ENCODE measurements at regions not wholly inside any gene's neighbourhood (a gene's known extent, or its start where the extent isn't known, plus 50 kb on each side); places are given as distances from the start of the nearest gene placed in this dataset.

DNA sequence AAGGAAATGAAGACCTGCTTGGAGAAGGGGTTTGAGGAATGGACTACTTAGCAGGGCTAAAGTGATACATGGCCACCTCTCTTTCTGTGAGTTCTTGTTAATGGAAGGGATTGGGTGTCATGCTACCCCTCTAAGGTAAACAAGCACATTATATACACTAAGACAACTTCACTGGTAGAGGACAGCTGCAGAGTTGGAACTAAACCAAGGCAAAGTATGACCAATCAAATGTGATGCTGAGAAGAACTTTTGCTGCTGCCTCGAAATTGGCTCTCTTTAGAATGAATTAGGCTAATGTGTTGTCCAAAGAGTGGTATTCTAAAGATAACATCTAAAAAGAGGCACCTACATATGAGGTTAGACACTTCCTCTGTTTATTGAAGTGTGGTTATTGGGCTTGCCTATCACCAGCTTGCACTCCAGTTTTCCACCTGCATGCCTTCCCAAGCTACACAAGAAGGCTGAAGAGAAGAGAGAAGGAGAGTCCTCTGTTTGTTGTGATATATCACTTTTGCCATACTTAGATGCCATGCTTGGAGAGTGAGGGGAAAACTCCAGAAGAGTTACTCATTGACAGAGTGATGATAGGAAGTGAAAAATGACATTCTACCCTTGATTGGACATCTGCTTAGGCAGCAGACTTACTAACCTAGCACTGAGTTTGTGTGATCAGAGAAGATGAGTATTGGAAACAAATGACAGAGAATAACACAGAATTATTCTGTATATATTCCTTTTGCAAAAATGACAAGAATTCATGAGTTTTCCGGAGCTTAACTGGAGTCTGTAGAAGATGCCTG, 536.1 kb downstream of the ZNF608 start:
- no peak overlapping the region for H3K27ac ChIP-seq (ENCODE audit: low read depth in 2 of 2, low read length in 2 of 2)
- no peaks in the 10 kb centered on the region for H3K36me3 ChIP-seq (ENCODE audit: control insufficient read depth in 2 of 2, insufficient read depth in 2 of 2, low read length in 2 of 2)
- H3K27me3 ChIP-seq (ENCODE audit: control insufficient read depth in 2 of 2, insufficient read depth in 2 of 2, low read length in 2 of 2): no peaks in the 10 kb centered on the region
- no peak overlapping the region for H3K4me3 ChIP-seq (ENCODE audit: low read length in 2 of 2)
- H3K9me3 ChIP-seq (ENCODE audit: control insufficient read depth in 2 of 2, low read length in 2 of 2): no peaks in the 10 kb centered on the region
- peaks cover 0 to 2% of the 10 kb centered on the region in 2 donors for H3K4me1 ChIP-seq (ENCODE audit: control insufficient read depth in 2 of 2, insufficient read depth in 2 of 2, low read length in 2 of 2)
- no peak overlapping the region for H3K9ac ChIP-seq (ENCODE audit: low read depth in 1 of 2, low read length in 2 of 2)

DNA sequence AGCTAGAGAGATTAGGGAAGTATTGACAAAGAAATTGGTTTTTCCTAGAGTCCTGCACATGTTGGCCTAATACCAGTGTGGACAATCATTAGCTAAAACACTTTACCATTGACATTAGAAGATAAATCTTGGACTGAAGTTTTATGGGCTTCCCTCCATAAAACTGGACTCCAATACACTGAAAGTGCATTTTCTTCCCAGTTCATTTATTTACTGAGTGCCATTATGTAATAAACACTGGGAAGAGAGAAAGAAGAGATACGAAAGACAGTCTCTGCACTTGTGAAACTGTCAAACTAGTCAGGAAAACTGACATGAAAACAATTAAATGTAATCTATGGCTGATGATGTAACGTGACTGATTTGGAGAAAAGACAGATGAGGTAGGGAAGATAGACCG, 539.3 kb downstream of the ZNF608 start:
- Histone ChIP-seq H3K27me3 (ENCODE audit: control insufficient read depth in 2 of 2, insufficient read depth in 2 of 2, low read length in 2 of 2) (no peaks in the 10 kb centered on the region), H3K27ac (ENCODE audit: low read depth in 2 of 2, low read length in 2 of 2) (no peak overlapping the region), H3K9me3 (ENCODE audit: control insufficient read depth in 2 of 2, low read length in 2 of 2) (peaks cover 2 to 3% of the 10 kb centered on the region in 2 donors), H3K4me3 (ENCODE audit: low read length in 2 of 2) (no peak overlapping the region), H3K9ac (ENCODE audit: low read depth in 1 of 2, low read length in 2 of 2) (no peak overlapping the region), H3K36me3 (ENCODE audit: control insufficient read depth in 2 of 2, insufficient read depth in 2 of 2, low read length in 2 of 2) (no peaks in the 10 kb centered on the region), H3K4me1 (ENCODE audit: control insufficient read depth in 2 of 2, insufficient read depth in 2 of 2, low read length in 2 of 2) (peaks cover 0 to 2% of the 10 kb centered on the region in 2 donors)

DNA sequence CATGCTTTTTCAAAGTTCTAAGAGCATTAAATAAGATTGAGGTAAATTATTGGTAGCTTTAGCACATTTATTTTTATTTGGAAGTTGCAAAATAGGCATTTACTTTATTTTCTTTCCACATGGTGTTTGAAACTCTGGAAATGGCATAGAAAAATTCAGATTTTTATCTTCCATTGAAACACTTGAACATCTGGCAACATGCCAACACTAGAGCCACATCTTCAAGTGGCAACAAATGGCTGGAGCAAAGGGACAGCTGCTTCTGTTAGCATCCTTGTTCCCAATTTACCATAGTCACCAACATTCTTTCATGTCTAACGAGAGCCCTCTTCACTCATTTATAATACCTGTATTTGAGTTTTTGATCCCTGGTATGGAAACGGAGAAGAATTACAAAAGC, 539.9 kb downstream of the ZNF608 start:
- H3K9me3 ChIP-seq (ENCODE audit: control insufficient read depth in 2 of 2, low read length in 2 of 2): peaks cover 2 to 3% of the 10 kb centered on the region in 2 donors
- H3K4me3 ChIP-seq (ENCODE audit: low read length in 2 of 2): no peak overlapping the region
- no peaks in the 10 kb centered on the region for H3K27me3 ChIP-seq (ENCODE audit: control insufficient read depth in 2 of 2, insufficient read depth in 2 of 2, low read length in 2 of 2)
- no peaks in the 10 kb centered on the region for H3K36me3 ChIP-seq (ENCODE audit: control insufficient read depth in 2 of 2, insufficient read depth in 2 of 2, low read length in 2 of 2)
- H3K27ac ChIP-seq (ENCODE audit: low read depth in 2 of 2, low read length in 2 of 2): no peak overlapping the region
- H3K4me1 ChIP-seq (ENCODE audit: control insufficient read depth in 2 of 2, insufficient read depth in 2 of 2, low read length in 2 of 2): peaks cover 0 to 2% of the 10 kb centered on the region in 2 donors
- no peak overlapping the region for H3K9ac ChIP-seq (ENCODE audit: low read depth in 1 of 2, low read length in 2 of 2)

DNA sequence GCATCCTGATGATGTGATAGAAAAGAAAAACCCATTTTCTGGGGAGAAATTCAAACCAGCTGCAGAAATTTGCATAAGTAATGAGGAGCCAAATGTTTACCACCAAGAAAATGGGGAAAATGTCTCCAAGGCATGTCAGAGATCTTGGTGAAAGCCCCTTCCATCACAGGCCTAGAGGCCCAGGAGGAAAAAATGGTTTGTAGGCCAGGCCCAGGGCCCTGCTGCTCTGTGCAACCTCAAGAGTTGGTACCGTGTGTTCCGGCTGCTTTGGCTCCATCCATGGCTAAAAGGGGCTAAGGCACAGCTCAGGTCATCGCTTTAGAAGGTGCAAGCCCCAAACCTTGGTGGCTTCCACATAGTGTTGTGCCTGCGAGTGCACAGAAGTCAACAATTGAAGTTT, 543.1 kb downstream of the ZNF608 start:
- peaks cover 2 to 3% of the 10 kb centered on the region in 2 donors for H3K9me3 ChIP-seq (ENCODE audit: control insufficient read depth in 2 of 2, low read length in 2 of 2)
- H3K4me1 ChIP-seq (ENCODE audit: control insufficient read depth in 2 of 2, insufficient read depth in 2 of 2, low read length in 2 of 2): peaks cover 0 to 2% of the 10 kb centered on the region in 2 donors
- H3K27ac ChIP-seq (ENCODE audit: low read depth in 2 of 2, low read length in 2 of 2): no peak overlapping the region
- no peaks in the 10 kb centered on the region for H3K27me3 ChIP-seq (ENCODE audit: control insufficient read depth in 2 of 2, insufficient read depth in 2 of 2, low read length in 2 of 2)
- no peaks in the 10 kb centered on the region for H3K36me3 ChIP-seq (ENCODE audit: control insufficient read depth in 2 of 2, insufficient read depth in 2 of 2, low read length in 2 of 2)
- H3K4me3 ChIP-seq (ENCODE audit: low read length in 2 of 2): no peak overlapping the region
- no peak overlapping the region for H3K9ac ChIP-seq (ENCODE audit: low read depth in 1 of 2, low read length in 2 of 2)

DNA sequence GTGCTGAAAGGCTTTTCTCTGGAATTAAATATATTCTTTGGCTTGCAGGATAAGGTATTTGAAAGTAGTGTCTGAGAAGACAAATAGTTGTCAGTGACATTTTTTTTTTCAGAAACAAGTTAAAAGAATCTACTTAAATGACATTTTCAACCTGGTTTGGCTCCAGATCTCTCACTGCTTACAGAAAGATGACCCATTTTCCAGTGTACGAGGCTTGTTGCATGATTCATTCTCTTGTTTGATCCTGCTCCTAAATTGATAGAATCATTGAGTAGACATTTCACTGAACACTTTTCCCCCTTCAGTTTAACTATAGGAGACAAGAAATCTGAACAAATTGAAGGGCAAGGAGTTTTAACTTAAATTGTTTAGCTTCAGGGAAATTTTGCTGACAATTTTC, 546.1 kb downstream of the ZNF608 start:
- Histone ChIP-seq H3K27me3 (ENCODE audit: control insufficient read depth in 2 of 2, insufficient read depth in 2 of 2, low read length in 2 of 2) (no peaks in the 10 kb centered on the region), H3K4me1 (ENCODE audit: control insufficient read depth in 2 of 2, insufficient read depth in 2 of 2, low read length in 2 of 2) (no peaks in the 10 kb centered on the region), H3K27ac (ENCODE audit: low read depth in 2 of 2, low read length in 2 of 2) (no peak overlapping the region), H3K4me3 (ENCODE audit: low read length in 2 of 2) (no peak overlapping the region), H3K9ac (ENCODE audit: low read depth in 1 of 2, low read length in 2 of 2) (no peak overlapping the region), H3K36me3 (ENCODE audit: control insufficient read depth in 2 of 2, insufficient read depth in 2 of 2, low read length in 2 of 2) (no peaks in the 10 kb centered on the region), H3K9me3 (ENCODE audit: control insufficient read depth in 2 of 2, low read length in 2 of 2) (peaks cover 2 to 3% of the 10 kb centered on the region in 2 donors)

DNA sequence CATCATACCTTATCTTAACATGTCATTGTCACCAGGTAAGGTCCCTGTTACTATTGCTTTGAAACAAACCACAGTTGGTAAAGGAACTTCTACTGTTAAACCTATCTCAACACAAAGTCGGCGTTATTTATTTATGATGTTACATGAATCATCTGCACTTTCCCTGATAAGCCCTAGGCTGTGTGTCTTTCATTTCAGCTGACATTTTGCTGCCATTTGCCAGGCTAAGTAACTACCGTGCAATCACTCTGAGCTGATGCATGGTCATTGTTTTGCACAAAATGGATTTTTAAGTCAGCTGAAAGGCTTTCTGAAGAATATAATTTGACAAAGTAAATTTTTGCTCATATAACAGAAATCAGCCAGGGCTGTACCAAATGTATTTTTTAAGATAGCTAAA, 546.5 kb downstream of the ZNF608 start:
- Histone ChIP-seq H3K4me3 (ENCODE audit: low read length in 2 of 2) (no peak overlapping the region), H3K4me1 (ENCODE audit: control insufficient read depth in 2 of 2, insufficient read depth in 2 of 2, low read length in 2 of 2) (no peaks in the 10 kb centered on the region), H3K9ac (ENCODE audit: low read depth in 1 of 2, low read length in 2 of 2) (no peak overlapping the region), H3K36me3 (ENCODE audit: control insufficient read depth in 2 of 2, insufficient read depth in 2 of 2, low read length in 2 of 2) (no peaks in the 10 kb centered on the region), H3K9me3 (ENCODE audit: control insufficient read depth in 2 of 2, low read length in 2 of 2) (peaks cover 2 to 3% of the 10 kb centered on the region in 2 donors), H3K27ac (ENCODE audit: low read depth in 2 of 2, low read length in 2 of 2) (no peak overlapping the region), H3K27me3 (ENCODE audit: control insufficient read depth in 2 of 2, insufficient read depth in 2 of 2, low read length in 2 of 2) (no peaks in the 10 kb centered on the region)

DNA sequence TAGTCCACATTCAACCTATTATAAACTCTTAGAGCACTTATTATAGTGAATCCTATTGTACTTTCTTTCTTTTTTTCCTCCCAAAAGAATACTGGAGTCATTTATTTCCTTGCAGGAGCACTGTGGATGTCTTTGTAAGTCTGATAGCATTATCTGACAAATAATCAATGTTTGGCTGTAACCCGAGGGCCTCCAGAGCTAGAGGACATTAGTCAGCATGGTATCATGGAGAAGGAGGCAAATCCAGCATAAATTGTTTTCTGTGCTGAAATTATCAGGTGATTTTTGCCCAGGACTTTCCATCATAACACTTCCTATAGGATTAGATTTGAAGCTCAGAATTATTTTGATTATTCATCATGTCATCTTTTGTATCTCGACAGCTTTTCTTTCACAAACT, 551.0 kb downstream of the ZNF608 start:
- H3K27ac ChIP-seq (ENCODE audit: low read depth in 2 of 2, low read length in 2 of 2): no peak overlapping the region
- no peaks in the 10 kb centered on the region for H3K4me1 ChIP-seq (ENCODE audit: control insufficient read depth in 2 of 2, insufficient read depth in 2 of 2, low read length in 2 of 2)
- H3K9me3 ChIP-seq (ENCODE audit: control insufficient read depth in 2 of 2, low read length in 2 of 2): no peaks in the 10 kb centered on the region
- H3K36me3 ChIP-seq (ENCODE audit: control insufficient read depth in 2 of 2, insufficient read depth in 2 of 2, low read length in 2 of 2): no peaks in the 10 kb centered on the region
- no peak overlapping the region for H3K9ac ChIP-seq (ENCODE audit: low read depth in 1 of 2, low read length in 2 of 2)
- no peaks in the 10 kb centered on the region for H3K27me3 ChIP-seq (ENCODE audit: control insufficient read depth in 2 of 2, insufficient read depth in 2 of 2, low read length in 2 of 2)
- no peak overlapping the region for H3K4me3 ChIP-seq (ENCODE audit: low read length in 2 of 2)

DNA sequence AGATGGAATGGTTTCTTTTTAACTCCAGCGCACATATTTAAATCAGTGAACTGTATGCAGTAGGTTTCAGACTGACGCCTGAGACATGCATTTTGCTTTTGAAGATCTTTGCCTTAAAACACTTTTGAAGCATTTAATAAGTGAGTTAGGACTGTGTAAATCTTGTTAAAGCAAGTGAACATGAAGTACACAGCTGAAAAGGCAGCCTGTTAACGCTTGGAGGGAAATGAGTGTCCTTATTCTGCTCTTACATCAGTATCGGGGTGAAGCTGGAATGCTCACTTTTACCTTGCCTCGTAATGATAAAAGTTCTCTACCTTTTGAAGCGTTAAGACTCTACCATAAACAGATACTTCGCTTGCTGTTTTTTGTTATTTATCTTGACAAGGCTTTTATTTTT, 552.2 kb downstream of the ZNF608 start:
- Histone ChIP-seq H3K9ac (ENCODE audit: low read depth in 1 of 2, low read length in 2 of 2) (no peak overlapping the region), H3K9me3 (ENCODE audit: control insufficient read depth in 2 of 2, low read length in 2 of 2) (no peaks in the 10 kb centered on the region), H3K27ac (ENCODE audit: low read depth in 2 of 2, low read length in 2 of 2) (no peak overlapping the region), H3K36me3 (ENCODE audit: control insufficient read depth in 2 of 2, insufficient read depth in 2 of 2, low read length in 2 of 2) (no peaks in the 10 kb centered on the region), H3K4me1 (ENCODE audit: control insufficient read depth in 2 of 2, insufficient read depth in 2 of 2, low read length in 2 of 2) (no peaks in the 10 kb centered on the region), H3K4me3 (ENCODE audit: low read length in 2 of 2) (no peak overlapping the region), H3K27me3 (ENCODE audit: control insufficient read depth in 2 of 2, insufficient read depth in 2 of 2, low read length in 2 of 2) (no peaks in the 10 kb centered on the region)

DNA sequence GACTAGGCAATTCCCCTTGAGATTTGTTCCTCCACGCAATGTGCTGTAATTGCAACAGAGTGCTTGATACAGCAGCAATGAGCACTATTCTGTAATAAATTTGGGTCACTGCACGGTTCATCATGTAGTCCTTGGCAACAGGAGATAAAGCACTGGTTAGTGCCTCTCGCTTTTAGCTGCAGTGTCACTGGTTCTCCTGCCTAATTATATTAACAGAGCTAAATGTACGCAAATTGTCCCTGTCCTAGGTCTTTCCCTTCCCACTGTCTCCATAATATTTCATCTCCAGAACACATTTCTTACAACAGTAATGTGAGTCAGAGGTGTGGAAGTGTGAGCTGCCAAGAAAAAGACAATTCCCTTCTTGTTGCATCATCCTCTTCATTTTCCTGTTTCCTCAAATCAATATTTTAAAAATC, 553.1 kb downstream of the ZNF608 start:
- Histone ChIP-seq H3K27me3 (ENCODE audit: control insufficient read depth in 2 of 2, insufficient read depth in 2 of 2, low read length in 2 of 2) (no peaks in the 10 kb centered on the region), H3K4me3 (ENCODE audit: low read length in 2 of 2) (no peak overlapping the region), H3K9ac (ENCODE audit: low read depth in 1 of 2, low read length in 2 of 2) (no peak overlapping the region), H3K27ac (ENCODE audit: low read depth in 2 of 2, low read length in 2 of 2) (no peak overlapping the region), H3K9me3 (ENCODE audit: control insufficient read depth in 2 of 2, low read length in 2 of 2) (no peaks in the 10 kb centered on the region), H3K4me1 (ENCODE audit: control insufficient read depth in 2 of 2, insufficient read depth in 2 of 2, low read length in 2 of 2) (no peaks in the 10 kb centered on the region), H3K36me3 (ENCODE audit: control insufficient read depth in 2 of 2, insufficient read depth in 2 of 2, low read length in 2 of 2) (no peaks in the 10 kb centered on the region)

DNA sequence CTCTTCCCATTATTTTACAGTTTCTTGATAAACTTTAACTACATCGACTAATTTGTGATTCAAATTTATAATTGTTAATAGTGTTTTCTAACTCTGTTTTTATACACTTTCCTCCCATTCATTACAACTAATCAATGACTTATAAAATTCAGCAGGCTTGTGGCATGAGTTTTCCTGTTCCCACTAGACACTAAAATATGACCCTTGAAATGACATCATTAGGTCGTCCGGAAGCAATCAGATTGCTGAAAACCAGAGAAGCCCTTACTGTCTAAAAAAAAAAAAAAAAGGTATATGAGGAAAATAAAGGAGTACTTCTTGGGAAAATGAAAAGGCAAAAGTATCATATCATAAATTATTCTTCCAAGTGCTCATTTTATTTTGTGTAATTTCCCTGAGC, 553.7 kb downstream of the ZNF608 start:
- no peak overlapping the region for H3K4me3 ChIP-seq (ENCODE audit: low read length in 2 of 2)
- no peaks in the 10 kb centered on the region for H3K27me3 ChIP-seq (ENCODE audit: control insufficient read depth in 2 of 2, insufficient read depth in 2 of 2, low read length in 2 of 2)
- H3K9me3 ChIP-seq (ENCODE audit: control insufficient read depth in 2 of 2, low read length in 2 of 2): no peaks in the 10 kb centered on the region
- no peaks in the 10 kb centered on the region for H3K4me1 ChIP-seq (ENCODE audit: control insufficient read depth in 2 of 2, insufficient read depth in 2 of 2, low read length in 2 of 2)
- H3K9ac ChIP-seq (ENCODE audit: low read depth in 1 of 2, low read length in 2 of 2): no peak overlapping the region
- no peaks in the 10 kb centered on the region for H3K36me3 ChIP-seq (ENCODE audit: control insufficient read depth in 2 of 2, insufficient read depth in 2 of 2, low read length in 2 of 2)
- no peak overlapping the region for H3K27ac ChIP-seq (ENCODE audit: low read depth in 2 of 2, low read length in 2 of 2)

All from mucosa of rectum (tissue), 2 donors.